Epithelial cell of proximal tubule (primary cell): ENCODE measurements at regions not wholly inside any gene's neighbourhood (a gene's known extent, or its start where the extent isn't known, plus 50 kb on each side); places are given as distances from the start of the nearest gene placed in this dataset.
"Not testable (repeated sequence)": the region's sequence is repeated elsewhere in the genome, so short reads cannot be mapped to it uniquely, and the experiment has no call there.

Experiments
- DNase-seq: peaks from one replicate; pipeline ENCODE4 v3.0.0-alpha.2; 2011; ENCODE audit warnings: low read depth
- H3K4me3 ChIP-seq: 2 replicates; pipeline ENCODE4 v1.5.1; 2011; ENCODE audit warnings: low read depth, mild to moderate bottlenecking, low read length
- CTCF ChIP-seq: conservative IDR thresholded peaks from 2 replicates; pipeline ENCODE4 v1.5.1; 2012; ENCODE audit warnings: low read depth, mild to moderate bottlenecking, low read length

GRCh38 chr4:189235599-189235998, 705.1 kb upstream of the FRG1 start:
- H3K4me3 ChIP-seq, result no peak overlapping the region
- no peak for TF ChIP-seq CTCF
- DNase-seq, result no peak

- not testable (repeated sequence) for DNase-seq, H3K4me3 ChIP-seq
Observed at GRCh38 chr4:189236321-189236720, 704.4 kb upstream of the FRG1 start.

GRCh38 chr4:189237340-189237739, 703.3 kb upstream of the FRG1 start:
- H3K4me3 ChIP-seq, result no peak overlapping the region
- no peak for TF ChIP-seq CTCF
- DNase-seq, result no peak

GRCh38 chr4:189255636-189256035, 685.0 kb upstream of the FRG1 start:
- no peak overlapping the region for H3K4me3 ChIP-seq
- no peak for DNase-seq
- no peak for TF ChIP-seq CTCF

- no peak overlapping the region for H3K4me3 ChIP-seq
- TF ChIP-seq CTCF, result no peak
- no peak for DNase-seq
Observed at GRCh38 chr4:189261475-189261874, 679.2 kb upstream of the FRG1 start.

GRCh38 chr4:189265515-189265914, 675.2 kb upstream of the FRG1 start:
- no peak for DNase-seq
- no peak for TF ChIP-seq CTCF
- H3K4me3 ChIP-seq, result no peak overlapping the region

- no peak for TF ChIP-seq CTCF
- no peak overlapping the region for H3K4me3 ChIP-seq
- no peak for DNase-seq
Observed at GRCh38 chr4:189267312-189267965, 673.2 kb upstream of the FRG1 start.
